ENCODE measurements at regions not wholly inside any gene's neighbourhood (a gene's known extent, or its start where the extent isn't known, plus 50 kb on each side); places are given as distances from the start of the nearest gene placed in this dataset.
A peak's percentile ranks its signal among the peaks of the same experiment; 100 is the strongest.

GRCh38 chr2:71756280-71756906, 303.0 kb downstream of the DYSF start:
- no peaks in the 10 kb centered on the region for H3K4me1 ChIP-seq
- no peaks in the 10 kb centered on the region for H3K9me3 ChIP-seq
- intact Hi-C loops (cut with DNase I): no loop called here
- 62% methylated on average over 4 of the region's 4 CpGs for WGBS (ENCODE audit: insufficient coverage, low coverage, low lambda C conversion rate, missing lambda C conversion rate)
- DNase-seq (no peak), ATAC-seq (no peak)
- no peak for TF ChIP-seq POLR2A (IDR thresholded peaks at IDR 0.05)
- H3K27me3 ChIP-seq: no peaks in the 10 kb centered on the region
- H3K36me3 ChIP-seq: peaks cover 0 to 2% (median 0%) of the 10 kb centered on the region in 4 donors
- no peak overlapping the region for H3K4me3 ChIP-seq
- no peak overlapping the region for H3K27ac ChIP-seq

- intact Hi-C loops (cut with DNase I): no loop called here
- no peak overlapping the region for H3K27ac ChIP-seq
- no peaks in the 10 kb centered on the region for H3K9me3 ChIP-seq
- peaks cover 0 to 2% (median 0%) of the 10 kb centered on the region in 4 donors for H3K36me3 ChIP-seq
- no peak for TF ChIP-seq CTCF (IDR thresholded peaks at IDR 0.05)
- TF ChIP-seq POLR2A (IDR thresholded peaks at IDR 0.05): no peak
- no peaks in the 10 kb centered on the region for H3K4me1 ChIP-seq
- no peak overlapping the region for H3K4me3 ChIP-seq
- DNase-seq: no peak
- no peak for ATAC-seq
- H3K27me3 ChIP-seq: no peaks in the 10 kb centered on the region
Observed at GRCh38 chr2:71751590-71751989, 298.2 kb downstream of the DYSF start.

GRCh38 chr2:71749671-71750101, 296.3 kb downstream of the DYSF start:
- no peak for DNase-seq
- peaks cover 0 to 2% (median 0%) of the 10 kb centered on the region in 4 donors for H3K36me3 ChIP-seq
- no peak for ATAC-seq
- intact Hi-C loops (cut with DNase I): no loop called here
- H3K27ac ChIP-seq: no peak overlapping the region
- TF ChIP-seq POLR2A (IDR thresholded peaks at IDR 0.05) (no peak), CTCF (IDR thresholded peaks at IDR 0.05) (no peak)
- H3K4me3 ChIP-seq: no peak overlapping the region
- H3K27me3 ChIP-seq: no peaks in the 10 kb centered on the region
- H3K4me1 ChIP-seq: no peaks in the 10 kb centered on the region
- WGBS (ENCODE audit: insufficient coverage, low coverage, low lambda C conversion rate, missing lambda C conversion rate): 58% methylated on average over 3 of the region's 3 CpGs
- H3K9me3 ChIP-seq: no peaks in the 10 kb centered on the region

GRCh38 chr2:71748227-71748626, 294.9 kb downstream of the DYSF start:
- Histone ChIP-seq H3K27me3 (no peaks in the 10 kb centered on the region), H3K9me3 (no peaks in the 10 kb centered on the region), H3K27ac (no peak overlapping the region), H3K36me3 (peaks cover 0 to 2% (median 0%) of the 10 kb centered on the region in 4 donors), H3K4me1 (no peaks in the 10 kb centered on the region), H3K4me3 (no peak overlapping the region)
- peak; percentile 19 to 67 (median 35) for ATAC-seq
- intact Hi-C loops (cut with DNase I): no loop called here
- DNase-seq: no peak
- WGBS (ENCODE audit: insufficient coverage, low coverage, low lambda C conversion rate, missing lambda C conversion rate): no CpG with 5 or more reads among the region's 5 CpGs
- TF ChIP-seq POLR2A (IDR thresholded peaks at IDR 0.05): no peak
- TF ChIP-seq CTCF (IDR thresholded peaks at IDR 0.05): no peak

- ATAC-seq (no peak), DNase-seq (no peak)
- 84% methylated on average over 4 of the region's 4 CpGs for WGBS (ENCODE audit: insufficient coverage, low coverage, low lambda C conversion rate, missing lambda C conversion rate)
- Histone ChIP-seq H3K36me3 (peaks cover 0 to 2% (median 0%) of the 10 kb centered on the region in 4 donors), H3K4me1 (no peaks in the 10 kb centered on the region), H3K27me3 (no peaks in the 10 kb centered on the region), H3K9me3 (no peaks in the 10 kb centered on the region), H3K4me3 (no peak overlapping the region), H3K27ac (no peak overlapping the region)
- TF ChIP-seq POLR2A (IDR thresholded peaks at IDR 0.05) (no peak), CTCF (IDR thresholded peaks at IDR 0.05) (no peak)
- intact Hi-C loops (cut with DNase I): no loop called here
Observed at GRCh38 chr2:71747559-71747958, 294.2 kb downstream of the DYSF start.
